HEK293T (cell line): ENCODE measurements at regions not wholly inside any gene's neighbourhood (a gene's known extent, or its start where the extent isn't known, plus 50 kb on each side); places are given as distances from the start of the nearest gene placed in this dataset.

Experiments
- CTCF ChIA-PET: fragments of 350-600 bp; formaldehyde crosslinking; extraction: SDS; loops from one replicate; lab custom pipeline; 2021; ENCODE audit warnings: antibody characterized with exemption, inconsistent platforms; lab: Yijun Ruan, JAX
- POLR2A ChIA-PET: fragments of 350-600 bp; formaldehyde crosslinking; extraction: SDS; loops from one replicate; lab custom pipeline; 2020; ENCODE audit warnings: antibody characterized with exemption, inconsistent platforms; lab: Yijun Ruan, JAX
- DNase-seq: peaks from one replicate; pipeline ENCODE4 v3.0.0; 2012; ENCODE audit warnings: mixed read lengths; ENCODE audit errors: extremely low spot score
- ARNT ChIP-seq: fragments of 450-650 bp; IDR thresholded peaks from 2 replicates; pipeline ENCODE4 v1.6.1; 2017; ENCODE audit warnings: mild to moderate bottlenecking
- BHLHE40 ChIP-seq: fragments of 450-650 bp; IDR thresholded peaks from 2 replicates; pipeline ENCODE4 v1.6.1; 2016; ENCODE audit warnings: mild to moderate bottlenecking, moderate library complexity, borderline replicate concordance
- CTBP1 ChIP-seq: fragments of 450-650 bp; IDR thresholded peaks from 2 replicates; pipeline ENCODE4 v1.6.1; 2016; ENCODE audit warnings: borderline replicate concordance
- ELF4 ChIP-seq: fragments of 450-650 bp; IDR thresholded peaks from 2 replicates; pipeline ENCODE4 v1.6.1; 2017; ENCODE audit warnings: antibody characterized with exemption
- FOXA1 ChIP-seq: fragments of 450-650 bp; IDR thresholded peaks from 2 replicates; pipeline ENCODE4 v1.6.1; 2016; ENCODE audit warnings: mild to moderate bottlenecking
- FOXK2 ChIP-seq: fragments of 450-650 bp; IDR thresholded peaks from 2 replicates; pipeline ENCODE4 v1.6.1; 2016; ENCODE audit warnings: mild to moderate bottlenecking
- FOXM1 ChIP-seq: fragments of 450-650 bp; IDR thresholded peaks from 2 replicates; pipeline ENCODE4 v1.6.1; 2017; ENCODE audit warnings: mild to moderate bottlenecking, borderline replicate concordance
- HDGF ChIP-seq: fragments of 450-650 bp; IDR thresholded peaks from 2 replicates; pipeline ENCODE4 v1.6.1; 2017; ENCODE audit warnings: antibody characterized with exemption, borderline replicate concordance
- L3MBTL2 ChIP-seq: fragments of 450-650 bp; conservative IDR thresholded peaks from 2 replicates; pipeline ENCODE4 v1.6.1; 2016; ENCODE audit warnings: mild to moderate bottlenecking
- LEF1 ChIP-seq: fragments of 450-650 bp; IDR thresholded peaks from 2 replicates; pipeline ENCODE4 v1.6.1; 2017; ENCODE audit warnings: mild to moderate bottlenecking, borderline replicate concordance
- NFRKB ChIP-seq: fragments of 450-650 bp; IDR thresholded peaks from 2 replicates; pipeline ENCODE4 v1.6.1; 2016; ENCODE audit warnings: mild to moderate bottlenecking, moderate library complexity
- PKNOX1 ChIP-seq: fragments of 450-650 bp; IDR thresholded peaks from 2 replicates; pipeline ENCODE4 v1.6.1; 2016
- SP1 ChIP-seq: fragments of 450-650 bp; IDR thresholded peaks from 2 replicates; pipeline ENCODE4 v1.6.1; 2017
- SUZ12 ChIP-seq: fragments of 450-650 bp; IDR thresholded peaks from 2 replicates; pipeline ENCODE4 v1.6.1; 2016; ENCODE audit warnings: mild to moderate bottlenecking
- TARDBP ChIP-seq: fragments of 450-650 bp; IDR thresholded peaks from 2 replicates; pipeline ENCODE4 v1.6.1; 2016
- ZNF384 ChIP-seq: fragments of 450-650 bp; IDR thresholded peaks from 2 replicates; pipeline ENCODE4 v1.6.1; 2016

- DNase-seq: no peak
- TF ChIP-seq ZNF384: no peak
- TF ChIP-seq PKNOX1: no peak
- TF ChIP-seq FOXK2: no peak
- TF ChIP-seq FOXA1: no peak
- no peak for TF ChIP-seq NFRKB
- TF ChIP-seq L3MBTL2: no peak
- TF ChIP-seq SUZ12: no peak
- TF ChIP-seq ELF4: no peak
- TF ChIP-seq TARDBP: no peak
- TF ChIP-seq SP1: no peak
- TF ChIP-seq FOXM1: no peak
- no peak for TF ChIP-seq ARNT
- TF ChIP-seq HDGF: no peak
- no peak for TF ChIP-seq CTBP1
- no peak for TF ChIP-seq LEF1
- ChIA-PET CTCF (no interaction called here), POLR2A (no interaction called here)
Measured at GRCh38 chr13:44749906-44750305, 173.8 kb upstream of the TSC22D1 start.

- CTCF ChIA-PET: no interaction called here
- DNase-seq: no peak
- TF ChIP-seq L3MBTL2: no peak
- no peak for TF ChIP-seq FOXA1
- TF ChIP-seq ARNT: no peak
- no peak for TF ChIP-seq SP1
- no peak for TF ChIP-seq FOXK2
- no peak for TF ChIP-seq CTBP1
- no peak for TF ChIP-seq PKNOX1
- no peak for TF ChIP-seq HDGF
- TF ChIP-seq NFRKB: no peak
- no peak for TF ChIP-seq ELF4
- no peak for TF ChIP-seq TARDBP
- no peak for TF ChIP-seq LEF1
- no peak for TF ChIP-seq SUZ12
- no peak for TF ChIP-seq FOXM1
- TF ChIP-seq ZNF384: no peak
- TF ChIP-seq BHLHE40: no peak
- POLR2A ChIA-PET: no interaction called here
Measured at GRCh38 chr13:44748439-44748838, 172.3 kb upstream of the TSC22D1 start.

- CTCF ChIA-PET: no interaction called here
- no peak for DNase-seq
- POLR2A ChIA-PET: no interaction called here
- TF ChIP-seq FOXA1: no peak
- TF ChIP-seq SUZ12: no peak
- TF ChIP-seq ELF4: no peak
Measured at GRCh38 chr13:44747179-44747578, 171.0 kb upstream of the TSC22D1 start.

GRCh38 chr13:44746690-44747089, 170.6 kb upstream of the TSC22D1 start:
- POLR2A ChIA-PET: no interaction called here
- CTCF ChIA-PET: no interaction called here

GRCh38 chr13:44744880-44745633, 168.9 kb upstream of the TSC22D1 start:
- CTCF ChIA-PET: no interaction called here
- DNase-seq: no peak
- TF ChIP-seq ARNT: no peak
- no peak for TF ChIP-seq ELF4
- no peak for TF ChIP-seq FOXM1
- TF ChIP-seq PKNOX1: no peak
- TF ChIP-seq LEF1: no peak
- TF ChIP-seq CTBP1: no peak
- no peak for TF ChIP-seq TARDBP
- no peak for TF ChIP-seq NFRKB
- TF ChIP-seq ZNF384: no peak
- no peak for TF ChIP-seq SUZ12
- no peak for TF ChIP-seq HDGF
- no peak for TF ChIP-seq BHLHE40
- POLR2A ChIA-PET: no interaction called here

More at GRCh38 chr13:44746690-44747089, 170.6 kb upstream of the TSC22D1 start:
- TF ChIP-seq FOXM1: no peak
- TF ChIP-seq PKNOX1: no peak
- TF ChIP-seq ZNF384: no peak
- no peak for TF ChIP-seq FOXA1
- no peak for TF ChIP-seq NFRKB
- no peak for TF ChIP-seq CTBP1
- TF ChIP-seq HDGF: no peak
- TF ChIP-seq FOXK2: no peak
- TF ChIP-seq ARNT: no peak
- TF ChIP-seq SP1: no peak
- no peak for TF ChIP-seq BHLHE40
- TF ChIP-seq TARDBP: no peak
- no peak for TF ChIP-seq ELF4
- no peak for TF ChIP-seq SUZ12
- no peak for TF ChIP-seq LEF1
- TF ChIP-seq L3MBTL2: no peak
- no peak for DNase-seq
